ENCODE measurements at regions not wholly inside any gene's neighbourhood (a gene's known extent, or its start where the extent isn't known, plus 50 kb on each side); places are given as distances from the start of the nearest gene placed in this dataset.

DNA sequence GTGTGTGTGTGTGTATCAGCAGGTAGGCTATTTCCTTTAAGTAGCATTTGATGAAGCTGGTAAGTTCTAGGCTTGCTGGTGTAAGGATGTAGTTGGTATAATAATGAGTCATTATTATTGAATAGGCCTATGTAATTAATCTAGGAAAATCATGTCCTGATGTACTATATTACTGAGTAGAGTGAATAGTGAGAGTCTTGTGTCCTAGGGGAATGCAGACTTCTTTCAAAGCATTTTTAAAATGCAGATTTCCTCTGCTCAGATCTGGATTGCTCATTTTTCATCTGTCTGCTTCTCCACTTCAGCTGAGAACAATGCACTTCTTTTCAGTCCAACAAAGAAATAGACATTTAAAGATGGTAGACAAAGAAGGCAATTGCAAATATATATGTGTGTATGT is 434.2 kb upstream of the ONECUT1 start:
- DNase-seq (ENCODE audit: low read depth), result no peak
- TF ChIP-seq, protein P1, sequence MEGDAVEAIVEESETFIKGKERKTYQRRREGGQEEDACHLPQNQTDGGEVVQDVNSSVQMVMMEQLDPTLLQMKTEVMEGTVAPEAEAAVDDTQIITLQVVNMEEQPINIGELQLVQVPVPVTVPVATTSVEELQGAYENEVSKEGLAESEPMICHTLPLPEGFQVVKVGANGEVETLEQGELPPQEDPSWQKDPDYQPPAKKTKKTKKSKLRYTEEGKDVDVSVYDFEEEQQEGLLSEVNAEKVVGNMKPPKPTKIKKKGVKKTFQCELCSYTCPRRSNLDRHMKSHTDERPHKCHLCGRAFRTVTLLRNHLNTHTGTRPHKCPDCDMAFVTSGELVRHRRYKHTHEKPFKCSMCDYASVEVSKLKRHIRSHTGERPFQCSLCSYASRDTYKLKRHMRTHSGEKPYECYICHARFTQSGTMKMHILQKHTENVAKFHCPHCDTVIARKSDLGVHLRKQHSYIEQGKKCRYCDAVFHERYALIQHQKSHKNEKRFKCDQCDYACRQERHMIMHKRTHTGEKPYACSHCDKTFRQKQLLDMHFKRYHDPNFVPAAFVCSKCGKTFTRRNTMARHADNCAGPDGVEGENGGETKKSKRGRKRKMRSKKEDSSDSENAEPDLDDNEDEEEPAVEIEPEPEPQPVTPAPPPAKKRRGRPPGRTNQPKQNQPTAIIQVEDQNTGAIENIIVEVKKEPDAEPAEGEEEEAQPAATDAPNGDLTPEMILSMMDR (IDR thresholded peaks at IDR 0.05; ENCODE audit: control insufficient read depth, insufficient read depth, low read depth, low read length, missing control alignments), result no peak
- H3K4me3 ChIP-seq (ENCODE audit: control insufficient read depth, low read depth, low read length), result no peak overlapping the region

GRCh38 chr15:53223815-53224214 is 433.7 kb upstream of the ONECUT1 start:
- no peak overlapping the region for H3K4me3 ChIP-seq (ENCODE audit: control insufficient read depth, low read depth, low read length)
- no peak for DNase-seq (ENCODE audit: low read depth)
- TF ChIP-seq, protein P1 (IDR thresholded peaks at IDR 0.05; ENCODE audit: control insufficient read depth, insufficient read depth, low read depth, low read length, missing control alignments), result no peak

DNA sequence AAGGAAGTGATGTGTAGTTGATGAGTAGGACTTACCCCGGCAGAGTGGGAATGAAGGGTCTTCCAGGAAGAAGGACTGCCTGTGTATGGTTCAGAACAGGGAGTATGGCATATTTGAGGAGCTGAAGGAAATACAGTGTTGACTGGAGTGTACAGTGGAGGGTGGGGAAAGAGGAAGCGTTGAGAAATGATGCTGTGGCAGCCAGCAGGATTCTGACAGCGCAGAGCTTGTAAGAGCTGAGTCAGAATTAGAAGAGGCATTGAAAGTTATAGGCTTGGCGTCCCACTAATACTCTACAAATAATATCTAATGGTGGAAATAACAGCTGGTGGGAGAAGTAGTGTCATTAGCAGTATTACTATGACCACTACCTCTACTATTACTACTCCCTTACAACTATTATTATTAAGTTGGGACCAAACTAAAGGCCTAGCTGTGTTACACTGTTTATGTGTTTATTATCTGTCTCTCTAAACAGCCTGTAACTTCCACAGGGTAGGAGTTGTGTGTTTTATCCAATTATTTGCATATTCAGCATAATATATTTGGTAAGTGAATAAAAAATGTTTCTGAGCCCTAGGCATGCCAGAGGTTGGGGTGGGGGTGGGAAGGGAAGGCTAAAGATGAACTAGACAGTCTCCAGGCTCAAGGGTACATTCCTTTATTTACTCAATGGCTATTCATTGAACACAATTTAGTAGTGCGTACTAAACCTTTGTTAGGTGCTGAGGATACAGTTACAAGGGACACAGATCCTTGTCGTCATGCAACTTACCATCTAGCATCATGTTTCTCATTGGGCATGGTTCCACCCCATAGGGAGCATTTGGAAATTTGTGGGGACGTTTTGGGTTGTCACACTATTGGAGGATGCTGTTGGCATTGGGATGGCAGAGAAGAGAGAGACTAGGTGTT is 428.8 kb upstream of the ONECUT1 start:
- TF ChIP-seq, protein P1 (IDR thresholded peaks at IDR 0.05; ENCODE audit: control insufficient read depth, insufficient read depth, low read depth, low read length, missing control alignments), result no peak
- no peak overlapping the region for H3K4me3 ChIP-seq (ENCODE audit: control insufficient read depth, low read depth, low read length)
- no peak for DNase-seq (ENCODE audit: low read depth)

- no peak overlapping the region for H3K4me3 ChIP-seq (ENCODE audit: control insufficient read depth, low read depth, low read length)
- TF ChIP-seq, protein P1 (IDR thresholded peaks at IDR 0.05; ENCODE audit: control insufficient read depth, insufficient read depth, low read depth, low read length, missing control alignments), result no peak
Measured at GRCh38 chr15:53216036-53216435, 425.9 kb upstream of the ONECUT1 start.

DNA sequence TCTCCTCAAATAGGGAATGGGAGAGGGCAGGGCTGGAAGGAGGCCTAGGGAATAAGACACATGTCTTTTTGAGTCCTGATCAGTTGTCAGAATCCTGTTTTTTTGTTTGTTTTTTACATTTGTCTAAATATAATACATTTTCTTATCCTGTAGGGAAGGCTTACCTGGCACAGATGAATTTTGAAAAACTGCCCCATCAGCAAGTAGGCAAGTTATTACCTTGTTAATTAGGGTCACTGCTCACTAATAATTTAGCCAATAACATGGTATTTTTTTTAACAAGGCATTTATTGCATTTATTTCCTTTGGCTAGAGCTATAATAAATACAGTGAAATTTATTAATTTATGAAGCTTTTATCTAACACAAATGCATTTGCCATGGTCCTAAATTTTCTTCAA is 423.2 kb upstream of the ONECUT1 start:
- TF ChIP-seq, protein P1 (IDR thresholded peaks at IDR 0.05; ENCODE audit: control insufficient read depth, insufficient read depth, low read depth, low read length, missing control alignments), result no peak
- DNase-seq (ENCODE audit: low read depth), result no peak
- H3K4me3 ChIP-seq (ENCODE audit: control insufficient read depth, low read depth, low read length), result no peak overlapping the region

More at GRCh38 chr15:53216036-53216435, 425.9 kb upstream of the ONECUT1 start:
- no peak for DNase-seq (ENCODE audit: low read depth)

DNA sequence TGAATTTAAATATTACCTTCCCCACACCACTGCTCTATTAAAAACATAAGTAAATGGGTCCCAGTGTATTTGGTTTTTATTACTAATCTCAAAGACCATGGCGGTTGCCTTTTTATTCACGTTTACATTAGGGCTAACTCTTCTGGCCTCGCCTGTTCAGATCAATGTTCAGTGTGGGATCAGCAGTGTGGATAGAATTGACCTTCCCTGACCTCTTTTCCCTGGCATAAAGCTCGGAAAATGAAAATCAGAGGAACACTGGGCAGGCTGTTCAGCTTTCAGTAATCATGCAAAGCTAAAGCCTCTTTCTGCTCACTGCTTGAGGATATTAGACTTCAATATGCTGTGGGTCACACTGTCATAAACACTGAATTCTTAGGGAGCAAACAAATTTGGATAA is 422.6 kb upstream of the ONECUT1 start:
- DNase-seq (ENCODE audit: low read depth), result no peak
- no peak overlapping the region for H3K4me3 ChIP-seq (ENCODE audit: control insufficient read depth, low read depth, low read length)
- TF ChIP-seq, protein P1 (IDR thresholded peaks at IDR 0.05; ENCODE audit: control insufficient read depth, insufficient read depth, low read depth, low read length, missing control alignments), result no peak
